GM18907 (cell line): ENCODE measurements at regions not wholly inside any gene's neighbourhood (a gene's known extent, or its start where the extent isn't known, plus 50 kb on each side); places are given as distances from the start of the nearest gene placed in this dataset.
A peak's percentile ranks its signal among the peaks of the same experiment; 100 is the strongest.
"Not testable (repeated sequence)": the region's sequence is repeated elsewhere in the genome, so short reads cannot be mapped to it uniquely, and the experiment has no call there.

Source experiments
- ATAC-seq: cut with Tn5 transposase; IDR thresholded peaks from one replicate; pipeline ENCODE4 v1.9.1; 2021; ENCODE audit warnings: mild to moderate bottlenecking, moderate library complexity; ENCODE audit not compliant: unreplicated experiment

GRCh38 chr6:134416418-134417154 is 98.7 kb upstream of the SGK1 start:
- ATAC-seq, result no peak

GRCh38 chr6:134415656-134416055 is 97.7 kb upstream of the SGK1 start:
- ATAC-seq, result no peak

- ATAC-seq, result no peak
These were observed 97.3 kb upstream of the SGK1 start for GRCh38 chr6:134415194-134415593.

GRCh38 chr6:134414793-134415192 is 96.9 kb upstream of the SGK1 start:
- no peak for ATAC-seq

- ATAC-seq, result no peak
These were observed 95.3 kb upstream of the SGK1 start for GRCh38 chr6:134413241-134413643.

- no peak for ATAC-seq
These were observed 92.6 kb upstream of the SGK1 start for GRCh38 chr6:134410541-134410940.

GRCh38 chr6:134407791-134408190 is 89.9 kb upstream of the SGK1 start:
- no peak for ATAC-seq

- ATAC-seq, result no peak
These were observed 88.4 kb upstream of the SGK1 start for GRCh38 chr6:134406311-134406710.

- no peak for ATAC-seq
These were observed 87.6 kb upstream of the SGK1 start for GRCh38 chr6:134405386-134406087.

- not testable (repeated sequence) for ATAC-seq
These were observed 85.4 kb upstream of the SGK1 start for GRCh38 chr6:134403312-134403711.

- no peak for ATAC-seq
These were observed 84.6 kb upstream of the SGK1 start for GRCh38 chr6:134402372-134402984.

GRCh38 chr6:134400941-134401340 is 83.0 kb upstream of the SGK1 start:
- ATAC-seq, result no peak

- ATAC-seq, result no peak
These were observed 80.5 kb upstream of the SGK1 start for GRCh38 chr6:134398453-134398852.

- no peak for ATAC-seq
These were observed 79.8 kb upstream of the SGK1 start for GRCh38 chr6:134397676-134398075.

GRCh38 chr6:134394905-134395304 is 77.0 kb upstream of the SGK1 start:
- ATAC-seq, result no peak

- ATAC-seq, result no peak
These were observed 76.3 kb upstream of the SGK1 start for GRCh38 chr6:134394208-134394607.

- no peak for ATAC-seq
These were observed 73.3 kb upstream of the SGK1 start for GRCh38 chr6:134391205-134391604.

- ATAC-seq, result no peak
These were observed 71.7 kb upstream of the SGK1 start for GRCh38 chr6:134389658-134390057.

GRCh38 chr6:134389129-134389528 is 71.2 kb upstream of the SGK1 start:
- no peak for ATAC-seq

- not testable (repeated sequence) for ATAC-seq
These were observed 68.6 kb upstream of the SGK1 start for GRCh38 chr6:134386482-134386881.

- ATAC-seq, result no peak
These were observed 64.0 kb upstream of the SGK1 start for GRCh38 chr6:134381959-134382358.

- ATAC-seq, result peak; percentile 14
These were observed 61.7 kb upstream of the SGK1 start for GRCh38 chr6:134379599-134379998.
